Activated T-helper 17 cell treated with anti-CD3 and anti-CD28 coated beads, Interleukin-2, amount 50 U/mL, for 72 hours (primary cell): ENCODE measurements at regions not wholly inside any gene's neighbourhood (a gene's known extent, or its start where the extent isn't known, plus 50 kb on each side); places are given as distances from the start of the nearest gene placed in this dataset.
"Not testable (repeated sequence)": the region's sequence is repeated elsewhere in the genome, so short reads cannot be mapped to it uniquely, and the experiment has no call there.

Source experiments
- ATAC-seq: fragments of 150-1000 bp; cut with Tn5 transposase; replicated peaks from 2 replicates; pipeline ENCODE4 v1.10.0; 2021; ENCODE audit warnings: mild to moderate bottlenecking, moderate library complexity
- H3K27ac Mint-ChIP-seq: one replicate; pipeline ENCODE4 v1.8.0; 2022; ENCODE audit warnings: mixed read lengths
- H3K27me3 Mint-ChIP-seq: one replicate; pipeline ENCODE4 v1.8.0; 2022; ENCODE audit warnings: mixed read lengths
- H3K36me3 Mint-ChIP-seq: one replicate; pipeline ENCODE4 v1.8.0; 2022; ENCODE audit warnings: low read depth, mild to moderate bottlenecking, mixed read lengths
- H3K4me1 Mint-ChIP-seq: one replicate; pipeline ENCODE4 v1.8.0; 2022; ENCODE audit warnings: mixed read lengths
- H3K4me3 Mint-ChIP-seq: one replicate; pipeline ENCODE4 v1.8.0; 2022; ENCODE audit warnings: mild to moderate bottlenecking, mixed read lengths
- H3K9me3 Mint-ChIP-seq: one replicate; pipeline ENCODE4 v1.8.0; 2022; ENCODE audit warnings: mixed read lengths

- Mint-ChIP-seq H3K4me1 (no peaks in the 10 kb centered on the region), H3K27me3 (peaks cover 4% of the 10 kb centered on the region), H3K9me3 (no peaks in the 10 kb centered on the region), H3K27ac (no peak overlapping the region), H3K4me3 (no peak overlapping the region), H3K36me3 (no peaks in the 10 kb centered on the region)
- ATAC-seq, result no peak
Measured at GRCh38 chr7:13132314-13132713, 444.9 kb downstream of the ARL4A start.

- H3K27ac Mint-ChIP-seq, H3K9me3 Mint-ChIP-seq, H3K27me3 Mint-ChIP-seq, H3K4me3 Mint-ChIP-seq, H3K36me3 Mint-ChIP-seq, H3K4me1 Mint-ChIP-seq, ATAC-seq: not testable (repeated sequence)
Measured at GRCh38 chr7:13136345-13136744, 448.9 kb downstream of the ARL4A start.

GRCh38 chr7:13139436-13139835, 452.0 kb downstream of the ARL4A start:
- no peaks in the 10 kb centered on the region for H3K27me3 Mint-ChIP-seq

GRCh38 chr7:13144673-13145072, 457.2 kb downstream of the ARL4A start:
- H3K4me1 Mint-ChIP-seq, result no peaks in the 10 kb centered on the region
- ATAC-seq, result no peak

More at GRCh38 chr7:13139436-13139835, 452.0 kb downstream of the ARL4A start:
- no peaks in the 10 kb centered on the region for H3K36me3 Mint-ChIP-seq
- no peaks in the 10 kb centered on the region for H3K4me1 Mint-ChIP-seq
- no peaks in the 10 kb centered on the region for H3K9me3 Mint-ChIP-seq
- no peak overlapping the region for H3K27ac Mint-ChIP-seq
- H3K4me3 Mint-ChIP-seq, result no peak overlapping the region
- ATAC-seq, result no peak

GRCh38 chr7:13148548-13148947, 461.1 kb downstream of the ARL4A start:
- Mint-ChIP-seq H3K4me1 (peaks cover 4% of the 10 kb centered on the region), H3K27ac (no peak overlapping the region), H3K27me3 (no peaks in the 10 kb centered on the region), H3K36me3 (no peaks in the 10 kb centered on the region), H3K9me3 (no peaks in the 10 kb centered on the region), H3K4me3 (no peak overlapping the region)
- ATAC-seq, result no peak

More at GRCh38 chr7:13144673-13145072, 457.2 kb downstream of the ARL4A start:
- H3K36me3 Mint-ChIP-seq, result no peaks in the 10 kb centered on the region
- H3K4me3 Mint-ChIP-seq, result no peak overlapping the region
- no peaks in the 10 kb centered on the region for H3K9me3 Mint-ChIP-seq
- H3K27me3 Mint-ChIP-seq, result no peaks in the 10 kb centered on the region
- H3K27ac Mint-ChIP-seq, result no peak overlapping the region

- ATAC-seq, result no peak
- Mint-ChIP-seq H3K9me3 (no peaks in the 10 kb centered on the region), H3K27ac (no peak overlapping the region), H3K27me3 (no peaks in the 10 kb centered on the region), H3K4me1 (peaks cover 6% of the 10 kb centered on the region), H3K4me3 (no peak overlapping the region), H3K36me3 (no peaks in the 10 kb centered on the region)
Measured at GRCh38 chr7:13151978-13152377, 464.5 kb downstream of the ARL4A start.

- Mint-ChIP-seq H3K27me3 (no peaks in the 10 kb centered on the region), H3K9me3 (no peaks in the 10 kb centered on the region), H3K36me3 (no peaks in the 10 kb centered on the region), H3K4me3 (no peak overlapping the region), H3K27ac (no peak overlapping the region), H3K4me1 (peaks cover 6% of the 10 kb centered on the region)
- no peak for ATAC-seq
Measured at GRCh38 chr7:13152755-13153154, 465.3 kb downstream of the ARL4A start.

GRCh38 chr7:13153266-13153665, 465.8 kb downstream of the ARL4A start:
- H3K27me3 Mint-ChIP-seq, result no peaks in the 10 kb centered on the region
- H3K36me3 Mint-ChIP-seq, result no peaks in the 10 kb centered on the region
- no peak overlapping the region for H3K4me3 Mint-ChIP-seq
- ATAC-seq, result no peak
- H3K27ac Mint-ChIP-seq, result no peak overlapping the region
- H3K4me1 Mint-ChIP-seq, result peaks cover 6% of the 10 kb centered on the region
- H3K9me3 Mint-ChIP-seq, result no peaks in the 10 kb centered on the region

GRCh38 chr7:13153742-13154141, 466.3 kb downstream of the ARL4A start:
- Mint-ChIP-seq H3K4me1 (peaks cover 6% of the 10 kb centered on the region), H3K36me3 (no peaks in the 10 kb centered on the region), H3K4me3 (no peak overlapping the region), H3K27me3 (no peaks in the 10 kb centered on the region), H3K27ac (no peak overlapping the region), H3K9me3 (no peaks in the 10 kb centered on the region)
- ATAC-seq, result no peak

- Mint-ChIP-seq H3K9me3 (no peaks in the 10 kb centered on the region), H3K4me3 (no peak overlapping the region), H3K27me3 (no peaks in the 10 kb centered on the region), H3K27ac (peak overlapping the region; percentile 71), H3K4me1 (peaks cover 6% of the 10 kb centered on the region), H3K36me3 (no peaks in the 10 kb centered on the region)
- ATAC-seq, result peak; percentile 52
Measured at GRCh38 chr7:13155188-13155587, 467.8 kb downstream of the ARL4A start.

- no peaks in the 10 kb centered on the region for H3K36me3 Mint-ChIP-seq
- no peaks in the 10 kb centered on the region for H3K27me3 Mint-ChIP-seq
- no peak for ATAC-seq
- no peaks in the 10 kb centered on the region for H3K9me3 Mint-ChIP-seq
- H3K27ac Mint-ChIP-seq, result no peak overlapping the region
- no peaks in the 10 kb centered on the region for H3K4me1 Mint-ChIP-seq
- H3K4me3 Mint-ChIP-seq, result no peak overlapping the region
Measured at GRCh38 chr7:13159003-13159402, 471.6 kb downstream of the ARL4A start.

- Mint-ChIP-seq H3K9me3 (no peaks in the 10 kb centered on the region), H3K4me3 (no peak overlapping the region), H3K4me1 (no peaks in the 10 kb centered on the region), H3K27me3 (peaks cover 4% of the 10 kb centered on the region), H3K36me3 (no peaks in the 10 kb centered on the region), H3K27ac (no peak overlapping the region)
- no peak for ATAC-seq
Measured at GRCh38 chr7:13159467-13160184, 472.2 kb downstream of the ARL4A start.

GRCh38 chr7:13161125-13161524, 473.7 kb downstream of the ARL4A start:
- Mint-ChIP-seq H3K27ac (no peak overlapping the region), H3K36me3 (no peaks in the 10 kb centered on the region), H3K9me3 (no peaks in the 10 kb centered on the region), H3K4me3 (no peak overlapping the region), H3K27me3 (peaks cover 10% of the 10 kb centered on the region), H3K4me1 (no peaks in the 10 kb centered on the region)
- no peak for ATAC-seq

GRCh38 chr7:13165854-13166253, 478.4 kb downstream of the ARL4A start:
- no peaks in the 10 kb centered on the region for H3K4me1 Mint-ChIP-seq
- H3K27me3 Mint-ChIP-seq, result peaks cover 13% of the 10 kb centered on the region
- H3K36me3 Mint-ChIP-seq, result no peaks in the 10 kb centered on the region
- no peak overlapping the region for H3K27ac Mint-ChIP-seq
- H3K4me3 Mint-ChIP-seq, result no peak overlapping the region
- ATAC-seq, result no peak
- H3K9me3 Mint-ChIP-seq, result no peaks in the 10 kb centered on the region

GRCh38 chr7:13166801-13167200, 479.4 kb downstream of the ARL4A start:
- H3K4me3 Mint-ChIP-seq, result no peak overlapping the region
- H3K36me3 Mint-ChIP-seq, result no peaks in the 10 kb centered on the region
- H3K9me3 Mint-ChIP-seq, result no peaks in the 10 kb centered on the region
- H3K27me3 Mint-ChIP-seq, result peaks cover 13% of the 10 kb centered on the region
- no peaks in the 10 kb centered on the region for H3K4me1 Mint-ChIP-seq
- no peak overlapping the region for H3K27ac Mint-ChIP-seq
- ATAC-seq, result no peak

GRCh38 chr7:13169356-13169755, 481.9 kb downstream of the ARL4A start:
- H3K9me3 Mint-ChIP-seq, result no peaks in the 10 kb centered on the region
- no peak for ATAC-seq
- peaks cover 12% of the 10 kb centered on the region for H3K27me3 Mint-ChIP-seq
- no peaks in the 10 kb centered on the region for H3K4me1 Mint-ChIP-seq
- no peak overlapping the region for H3K4me3 Mint-ChIP-seq
- no peaks in the 10 kb centered on the region for H3K36me3 Mint-ChIP-seq
- no peak overlapping the region for H3K27ac Mint-ChIP-seq
